H1 (cell line): ENCODE measurements at regions not wholly inside any gene's neighbourhood (a gene's known extent, or its start where the extent isn't known, plus 50 kb on each side); places are given as distances from the start of the nearest gene placed in this dataset.

Experiments used
- ASH2L ChIP-seq: fragments of 200-600, 300-600 bp; sonication (generic); IDR thresholded peaks from one replicate; pipeline ENCODE4 v1.7.1; 2017; ENCODE audit warnings: low read length
- CHD2 ChIP-seq: IDR thresholded peaks from 2 replicates; pipeline ENCODE4 v1.6.1; 2012; ENCODE audit warnings: low read length, improper control_type of control experiment
- HDAC2 ChIP-seq, 2 experiments: fragments of 300-600 bp in 1 of 2; sonication (generic) in 1 of 2; IDR thresholded peaks; 2 replicates each; pipeline ENCODE4 v1.6.1; 2011 to 2012; ENCODE audit warnings: low read depth in 2 of 2, low read length in 2 of 2, mild to moderate bottlenecking in 2 of 2, moderate library complexity in 2 of 2, borderline replicate concordance in 1 of 2, inconsistent platforms in 1 of 2
- KDM5A ChIP-seq: fragments of 200-600 bp; IDR thresholded peaks from 2 replicates; pipeline ENCODE4 v1.7.1; 2012; ENCODE audit warnings: mild to moderate bottlenecking, low read length, inconsistent platforms, mixed read lengths
- POLR2AphosphoS5 ChIP-seq: IDR thresholded peaks from 2 replicates; pipeline ENCODE4 v1.6.1; 2011; ENCODE audit warnings: low read depth, low read length
- SP2 ChIP-seq: IDR thresholded peaks from 2 replicates; pipeline ENCODE4 v1.6.1; 2012; ENCODE audit warnings: mild to moderate bottlenecking, low read length, inconsistent platforms
- TF ChIP-seq, protein P1 (sequence below): fragments of 300-600 bp; sonication (generic); IDR thresholded peaks from 2 replicates; pipeline ENCODE4 v1.7.1; 2012; ENCODE audit warnings: low read length, moderate library complexity, mild to moderate bottlenecking, inconsistent platforms; ENCODE audit not compliant: insufficient replicate concordance
- TF ChIP-seq, protein P2 (sequence below), 3 experiments: IDR thresholded peaks; 1 replicate in 2 of 3; 2 replicates in 1 of 3; pipeline versions ENCODE4 v1.5.1 to v1.6.1; 2011; ENCODE audit warnings: low read length in 3 of 3, mild to moderate bottlenecking in 3 of 3, inconsistent platforms in 2 of 3, low read depth in 1 of 3, moderate library complexity in 1 of 3; ENCODE audit not compliant: insufficient read depth in 1 of 3; ENCODE audit errors: control extremely low read depth in 1 of 3

DNA sequence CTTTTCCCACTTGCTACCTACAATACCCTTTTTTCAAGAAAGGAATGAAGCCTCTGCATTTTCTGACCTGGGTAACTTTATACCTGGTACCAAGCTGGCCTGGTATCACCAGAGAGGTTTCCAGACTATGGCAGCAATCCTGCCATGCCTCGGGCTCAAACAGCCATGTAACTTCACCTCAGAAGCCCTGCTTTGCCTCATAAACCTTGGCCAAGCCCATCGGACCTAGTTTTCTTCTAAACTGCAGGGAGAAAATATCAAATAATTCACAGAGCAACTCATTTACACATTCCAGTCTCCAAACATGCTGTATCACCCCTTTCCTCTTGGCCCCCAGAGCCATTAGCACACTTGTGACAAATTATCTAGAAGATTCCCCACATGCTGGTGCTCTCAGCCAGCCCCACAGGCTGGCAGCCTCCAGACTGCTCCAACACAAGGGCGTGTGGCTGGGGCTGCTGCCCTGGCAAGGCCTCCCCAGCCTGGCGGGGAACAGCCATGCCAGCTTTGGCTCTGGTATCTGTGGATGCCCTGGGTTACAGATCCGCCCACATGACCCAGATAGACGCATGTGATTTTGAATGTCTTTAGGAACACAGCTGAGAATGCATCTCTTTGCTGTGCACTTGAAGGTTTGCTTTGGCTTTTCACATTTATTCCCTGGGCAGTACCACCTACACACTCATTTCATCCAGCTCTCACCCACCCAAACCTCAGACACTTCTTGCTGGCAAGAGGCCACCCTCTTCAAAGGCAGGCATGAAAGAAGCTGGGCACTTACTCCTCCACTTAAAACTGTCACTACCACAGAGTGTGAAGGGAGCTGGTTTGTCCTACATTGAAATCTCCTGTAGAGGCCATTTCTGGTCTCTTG is 70.0 kb upstream of the BCAR3 start (continued):
- TF ChIP-seq, protein P1, sequence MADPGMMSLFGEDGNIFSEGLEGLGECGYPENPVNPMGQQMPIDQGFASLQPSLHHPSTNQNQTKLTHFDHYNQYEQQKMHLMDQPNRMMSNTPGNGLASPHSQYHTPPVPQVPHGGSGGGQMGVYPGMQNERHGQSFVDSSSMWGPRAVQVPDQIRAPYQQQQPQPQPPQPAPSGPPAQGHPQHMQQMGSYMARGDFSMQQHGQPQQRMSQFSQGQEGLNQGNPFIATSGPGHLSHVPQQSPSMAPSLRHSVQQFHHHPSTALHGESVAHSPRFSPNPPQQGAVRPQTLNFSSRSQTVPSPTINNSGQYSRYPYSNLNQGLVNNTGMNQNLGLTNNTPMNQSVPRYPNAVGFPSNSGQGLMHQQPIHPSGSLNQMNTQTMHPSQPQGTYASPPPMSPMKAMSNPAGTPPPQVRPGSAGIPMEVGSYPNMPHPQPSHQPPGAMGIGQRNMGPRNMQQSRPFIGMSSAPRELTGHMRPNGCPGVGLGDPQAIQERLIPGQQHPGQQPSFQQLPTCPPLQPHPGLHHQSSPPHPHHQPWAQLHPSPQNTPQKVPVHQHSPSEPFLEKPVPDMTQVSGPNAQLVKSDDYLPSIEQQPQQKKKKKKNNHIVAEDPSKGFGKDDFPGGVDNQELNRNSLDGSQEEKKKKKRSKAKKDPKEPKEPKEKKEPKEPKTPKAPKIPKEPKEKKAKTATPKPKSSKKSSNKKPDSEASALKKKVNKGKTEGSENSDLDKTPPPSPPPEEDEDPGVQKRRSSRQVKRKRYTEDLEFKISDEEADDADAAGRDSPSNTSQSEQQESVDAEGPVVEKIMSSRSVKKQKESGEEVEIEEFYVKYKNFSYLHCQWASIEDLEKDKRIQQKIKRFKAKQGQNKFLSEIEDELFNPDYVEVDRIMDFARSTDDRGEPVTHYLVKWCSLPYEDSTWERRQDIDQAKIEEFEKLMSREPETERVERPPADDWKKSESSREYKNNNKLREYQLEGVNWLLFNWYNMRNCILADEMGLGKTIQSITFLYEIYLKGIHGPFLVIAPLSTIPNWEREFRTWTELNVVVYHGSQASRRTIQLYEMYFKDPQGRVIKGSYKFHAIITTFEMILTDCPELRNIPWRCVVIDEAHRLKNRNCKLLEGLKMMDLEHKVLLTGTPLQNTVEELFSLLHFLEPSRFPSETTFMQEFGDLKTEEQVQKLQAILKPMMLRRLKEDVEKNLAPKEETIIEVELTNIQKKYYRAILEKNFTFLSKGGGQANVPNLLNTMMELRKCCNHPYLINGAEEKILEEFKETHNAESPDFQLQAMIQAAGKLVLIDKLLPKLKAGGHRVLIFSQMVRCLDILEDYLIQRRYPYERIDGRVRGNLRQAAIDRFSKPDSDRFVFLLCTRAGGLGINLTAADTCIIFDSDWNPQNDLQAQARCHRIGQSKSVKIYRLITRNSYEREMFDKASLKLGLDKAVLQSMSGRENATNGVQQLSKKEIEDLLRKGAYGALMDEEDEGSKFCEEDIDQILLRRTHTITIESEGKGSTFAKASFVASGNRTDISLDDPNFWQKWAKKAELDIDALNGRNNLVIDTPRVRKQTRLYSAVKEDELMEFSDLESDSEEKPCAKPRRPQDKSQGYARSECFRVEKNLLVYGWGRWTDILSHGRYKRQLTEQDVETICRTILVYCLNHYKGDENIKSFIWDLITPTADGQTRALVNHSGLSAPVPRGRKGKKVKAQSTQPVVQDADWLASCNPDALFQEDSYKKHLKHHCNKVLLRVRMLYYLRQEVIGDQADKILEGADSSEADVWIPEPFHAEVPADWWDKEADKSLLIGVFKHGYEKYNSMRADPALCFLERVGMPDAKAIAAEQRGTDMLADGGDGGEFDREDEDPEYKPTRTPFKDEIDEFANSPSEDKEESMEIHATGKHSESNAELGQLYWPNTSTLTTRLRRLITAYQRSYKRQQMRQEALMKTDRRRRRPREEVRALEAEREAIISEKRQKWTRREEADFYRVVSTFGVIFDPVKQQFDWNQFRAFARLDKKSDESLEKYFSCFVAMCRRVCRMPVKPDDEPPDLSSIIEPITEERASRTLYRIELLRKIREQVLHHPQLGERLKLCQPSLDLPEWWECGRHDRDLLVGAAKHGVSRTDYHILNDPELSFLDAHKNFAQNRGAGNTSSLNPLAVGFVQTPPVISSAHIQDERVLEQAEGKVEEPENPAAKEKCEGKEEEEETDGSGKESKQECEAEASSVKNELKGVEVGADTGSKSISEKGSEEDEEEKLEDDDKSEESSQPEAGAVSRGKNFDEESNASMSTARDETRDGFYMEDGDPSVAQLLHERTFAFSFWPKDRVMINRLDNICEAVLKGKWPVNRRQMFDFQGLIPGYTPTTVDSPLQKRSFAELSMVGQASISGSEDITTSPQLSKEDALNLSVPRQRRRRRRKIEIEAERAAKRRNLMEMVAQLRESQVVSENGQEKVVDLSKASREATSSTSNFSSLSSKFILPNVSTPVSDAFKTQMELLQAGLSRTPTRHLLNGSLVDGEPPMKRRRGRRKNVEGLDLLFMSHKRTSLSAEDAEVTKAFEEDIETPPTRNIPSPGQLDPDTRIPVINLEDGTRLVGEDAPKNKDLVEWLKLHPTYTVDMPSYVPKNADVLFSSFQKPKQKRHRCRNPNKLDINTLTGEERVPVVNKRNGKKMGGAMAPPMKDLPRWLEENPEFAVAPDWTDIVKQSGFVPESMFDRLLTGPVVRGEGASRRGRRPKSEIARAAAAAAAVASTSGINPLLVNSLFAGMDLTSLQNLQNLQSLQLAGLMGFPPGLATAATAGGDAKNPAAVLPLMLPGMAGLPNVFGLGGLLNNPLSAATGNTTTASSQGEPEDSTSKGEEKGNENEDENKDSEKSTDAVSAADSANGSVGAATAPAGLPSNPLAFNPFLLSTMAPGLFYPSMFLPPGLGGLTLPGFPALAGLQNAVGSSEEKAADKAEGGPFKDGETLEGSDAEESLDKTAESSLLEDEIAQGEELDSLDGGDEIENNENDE, result no peak
- no peak for TF ChIP-seq ASH2L
- no peak for TF ChIP-seq POLR2AphosphoS5
- TF ChIP-seq, protein P2, sequence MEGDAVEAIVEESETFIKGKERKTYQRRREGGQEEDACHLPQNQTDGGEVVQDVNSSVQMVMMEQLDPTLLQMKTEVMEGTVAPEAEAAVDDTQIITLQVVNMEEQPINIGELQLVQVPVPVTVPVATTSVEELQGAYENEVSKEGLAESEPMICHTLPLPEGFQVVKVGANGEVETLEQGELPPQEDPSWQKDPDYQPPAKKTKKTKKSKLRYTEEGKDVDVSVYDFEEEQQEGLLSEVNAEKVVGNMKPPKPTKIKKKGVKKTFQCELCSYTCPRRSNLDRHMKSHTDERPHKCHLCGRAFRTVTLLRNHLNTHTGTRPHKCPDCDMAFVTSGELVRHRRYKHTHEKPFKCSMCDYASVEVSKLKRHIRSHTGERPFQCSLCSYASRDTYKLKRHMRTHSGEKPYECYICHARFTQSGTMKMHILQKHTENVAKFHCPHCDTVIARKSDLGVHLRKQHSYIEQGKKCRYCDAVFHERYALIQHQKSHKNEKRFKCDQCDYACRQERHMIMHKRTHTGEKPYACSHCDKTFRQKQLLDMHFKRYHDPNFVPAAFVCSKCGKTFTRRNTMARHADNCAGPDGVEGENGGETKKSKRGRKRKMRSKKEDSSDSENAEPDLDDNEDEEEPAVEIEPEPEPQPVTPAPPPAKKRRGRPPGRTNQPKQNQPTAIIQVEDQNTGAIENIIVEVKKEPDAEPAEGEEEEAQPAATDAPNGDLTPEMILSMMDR (IDR thresholded peaks at IDR 0.05; ENCODE audit: control extremely low read depth in 1 of 3, insufficient read depth in 1 of 3, low read depth in 1 of 3, low read length in 3 of 3), result no peak
- no peak for TF ChIP-seq HDAC2 (IDR thresholded peaks at IDR 0.05; ENCODE audit: borderline replicate concordance in 1 of 2, low read depth in 2 of 2, low read length in 2 of 2)
- TF ChIP-seq CHD2, result no peak
- no peak for TF ChIP-seq SP2
- TF ChIP-seq KDM5A, result no peak
